Central memory CD4-positive, alpha-beta T cell (primary cell): ENCODE measurements at regions not wholly inside any gene's neighbourhood (a gene's known extent, or its start where the extent isn't known, plus 50 kb on each side); places are given as distances from the start of the nearest gene placed in this dataset.
"Not testable (repeated sequence)": the region's sequence is repeated elsewhere in the genome, so short reads cannot be mapped to it uniquely, and the experiment has no call there.

Source experiments
- DNase-seq: peaks from one replicate; pipeline ENCODE4 v3.0.0; 2022

DNA sequence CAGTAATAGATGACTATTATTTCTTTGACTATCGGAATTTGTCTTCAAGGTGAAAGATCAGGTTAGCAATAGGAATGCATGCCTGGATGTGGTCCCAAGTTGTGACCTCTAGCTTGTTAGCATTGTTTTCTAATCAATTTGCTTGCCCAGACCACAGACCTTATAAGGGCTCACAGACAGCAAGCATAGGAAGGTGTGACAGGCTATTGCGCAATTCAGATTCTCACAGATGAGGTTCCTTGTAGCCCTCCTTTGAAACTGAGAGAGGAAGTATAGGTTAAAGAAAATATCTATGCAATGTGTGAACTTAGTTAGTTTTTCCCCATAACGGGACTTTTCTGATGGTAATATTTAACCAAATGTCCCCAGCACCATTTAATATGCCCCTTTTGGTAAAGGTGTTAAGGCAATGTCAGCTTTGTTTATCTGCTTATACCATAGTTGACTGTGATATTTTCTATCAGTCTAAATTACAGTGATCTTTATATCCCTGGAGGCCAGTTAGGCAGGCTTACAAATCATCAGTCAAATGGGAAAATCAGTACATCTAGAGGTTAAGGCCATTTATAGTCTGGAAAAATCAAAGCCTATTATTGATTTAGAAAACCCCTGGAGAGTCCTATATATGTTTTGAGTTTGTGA lies 168.1 kb upstream of the MBNL1 start:
- no peak for DNase-seq

DNA sequence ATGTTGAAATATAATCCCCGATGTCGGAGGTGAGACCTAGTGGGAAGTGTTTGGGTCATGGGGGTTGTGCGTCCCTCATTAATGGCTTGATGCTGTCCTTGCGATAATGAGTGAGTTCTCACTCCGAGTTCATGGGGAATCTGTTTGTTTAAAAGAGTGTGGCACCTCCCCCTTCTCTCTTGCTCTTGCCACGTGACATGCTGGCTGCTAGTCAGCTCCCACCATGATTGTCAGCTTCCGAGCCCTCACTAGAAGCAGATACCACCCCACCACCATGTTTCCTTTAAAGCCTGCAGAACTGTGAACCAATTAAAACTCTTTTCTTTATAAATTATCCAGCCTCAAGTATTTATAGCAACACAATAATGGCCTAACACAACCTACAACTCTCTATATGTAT lies 166.3 kb upstream of the MBNL1 start:
- DNase-seq = no peak

DNA sequence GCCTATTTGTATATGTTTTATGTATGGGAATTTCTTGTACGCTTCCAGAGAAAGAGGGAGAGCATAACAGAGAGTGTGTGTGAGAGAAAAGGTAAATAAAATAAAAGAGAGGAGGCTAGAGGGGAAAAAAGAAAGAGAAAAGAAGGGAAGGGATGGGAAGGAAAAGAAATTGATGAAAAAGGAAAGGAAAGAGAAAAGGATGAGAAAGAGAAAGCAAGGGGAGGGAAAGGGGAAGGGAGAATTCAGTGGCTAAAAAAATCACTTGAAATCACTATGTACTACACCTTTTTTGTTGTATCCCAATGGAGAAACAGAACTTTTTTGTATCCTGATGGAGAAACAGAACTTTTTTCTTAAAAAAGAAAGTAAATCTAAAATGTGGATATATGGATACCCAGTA lies 165.5 kb upstream of the MBNL1 start:
- DNase-seq = no peak

GRCh38 chr3:152104847-152105415 lies 163.8 kb upstream of the MBNL1 start:
- DNase-seq = no peak

GRCh38 chr3:152105446-152105845 lies 163.3 kb upstream of the MBNL1 start:
- DNase-seq = no peak

GRCh38 chr3:152109038-152109437 lies 159.7 kb upstream of the MBNL1 start:
- no peak for DNase-seq

GRCh38 chr3:152113413-152113812 lies 155.3 kb upstream of the MBNL1 start:
- DNase-seq = no peak

DNA sequence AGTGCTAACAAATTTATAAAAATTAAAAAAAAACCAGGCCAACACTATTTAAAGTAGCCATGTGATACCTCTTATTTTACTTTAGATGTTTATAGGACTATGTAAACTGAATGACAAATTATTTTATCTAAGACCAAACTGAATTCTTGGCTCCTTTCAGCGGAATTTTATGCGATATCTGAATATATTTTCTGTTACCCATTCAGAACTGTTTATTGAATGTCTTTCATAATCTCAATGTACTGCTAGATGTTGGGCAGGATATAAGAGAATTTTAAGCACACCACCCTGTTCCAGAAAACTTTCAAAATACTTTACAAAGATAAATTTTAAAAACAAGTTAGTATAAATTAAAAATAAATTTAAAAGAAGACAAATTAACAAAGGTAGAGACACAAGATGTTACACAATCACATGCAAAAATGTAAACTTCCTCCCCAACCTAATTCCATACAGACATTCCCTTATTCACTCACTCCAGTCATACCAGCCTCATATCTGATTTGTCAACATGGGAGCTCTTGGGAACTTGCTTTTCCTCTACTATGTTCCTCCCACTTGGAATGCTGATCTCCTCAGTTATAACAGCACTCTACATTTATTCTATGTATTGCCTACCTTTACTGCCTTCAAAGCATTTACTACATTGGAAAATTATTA lies 154.6 kb upstream of the MBNL1 start:
- DNase-seq = no peak

GRCh38 chr3:152120601-152121269 lies 148.0 kb upstream of the MBNL1 start:
- DNase-seq = no peak

DNA sequence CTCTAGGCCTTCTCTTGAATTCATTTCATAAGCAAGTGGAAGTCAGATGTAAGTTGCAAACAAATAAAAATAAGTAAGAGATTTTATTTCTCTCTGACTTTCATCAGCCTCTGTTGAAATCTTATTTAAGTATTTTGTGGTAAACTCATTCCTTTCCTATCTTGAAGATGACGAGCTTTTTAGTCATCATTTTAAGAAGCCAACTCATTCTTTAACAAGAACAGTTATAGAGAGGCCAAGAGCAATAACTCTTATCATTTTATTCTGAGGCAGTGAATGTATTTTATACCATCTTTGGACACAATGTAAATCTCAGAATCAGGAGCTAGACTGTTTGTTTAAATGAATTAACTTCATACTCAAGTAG lies 147.5 kb upstream of the MBNL1 start:
- DNase-seq = no peak

DNA sequence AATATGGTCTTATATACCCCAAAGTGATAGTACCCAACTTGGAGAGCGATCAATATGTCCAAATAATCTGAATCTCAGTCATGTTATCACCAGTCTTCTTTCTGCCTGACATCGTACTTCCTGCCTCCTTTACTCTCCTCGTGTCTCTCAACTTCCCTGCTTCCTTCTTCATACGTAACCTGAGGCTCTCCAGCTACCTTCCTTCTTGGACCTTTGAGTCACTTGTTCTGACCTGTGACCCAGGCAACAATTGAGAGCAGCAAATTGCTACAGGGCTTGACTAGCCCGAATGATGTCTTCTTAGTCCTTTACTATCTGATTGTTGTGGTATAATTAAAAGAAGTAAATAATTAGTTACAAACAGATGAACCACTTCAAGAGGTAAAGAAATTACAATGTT lies 145.9 kb upstream of the MBNL1 start:
- no peak for DNase-seq

GRCh38 chr3:152123457-152123856 lies 145.3 kb upstream of the MBNL1 start:
- DNase-seq = no peak

DNA sequence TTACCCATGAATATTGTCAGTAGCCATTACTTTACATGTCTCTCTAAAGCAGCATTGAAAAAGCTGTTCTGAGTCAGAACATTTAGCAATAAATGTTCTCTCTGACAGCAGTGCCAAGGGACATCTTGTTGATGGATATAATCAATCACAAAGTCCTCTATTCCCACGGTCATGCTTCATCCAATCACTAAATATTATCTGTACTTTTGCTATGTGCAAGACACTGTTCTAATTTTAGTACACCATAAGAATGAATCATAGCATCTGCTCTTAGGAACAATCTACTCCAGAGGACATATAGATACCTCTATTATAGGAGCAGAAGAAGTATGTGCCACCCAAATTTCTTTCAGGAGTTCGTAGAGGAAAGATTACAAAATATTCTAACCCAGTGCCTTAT lies 142.5 kb upstream of the MBNL1 start:
- no peak for DNase-seq

GRCh38 chr3:152127058-152127457 lies 141.7 kb upstream of the MBNL1 start:
- no peak for DNase-seq

GRCh38 chr3:152128356-152128755 lies 140.4 kb upstream of the MBNL1 start:
- DNase-seq = no peak

- DNase-seq = no peak
Observed at GRCh38 chr3:152139651-152140050, 129.1 kb upstream of the MBNL1 start.

- no peak for DNase-seq
Observed at GRCh38 chr3:152146461-152146860, 122.3 kb upstream of the MBNL1 start.

DNA sequence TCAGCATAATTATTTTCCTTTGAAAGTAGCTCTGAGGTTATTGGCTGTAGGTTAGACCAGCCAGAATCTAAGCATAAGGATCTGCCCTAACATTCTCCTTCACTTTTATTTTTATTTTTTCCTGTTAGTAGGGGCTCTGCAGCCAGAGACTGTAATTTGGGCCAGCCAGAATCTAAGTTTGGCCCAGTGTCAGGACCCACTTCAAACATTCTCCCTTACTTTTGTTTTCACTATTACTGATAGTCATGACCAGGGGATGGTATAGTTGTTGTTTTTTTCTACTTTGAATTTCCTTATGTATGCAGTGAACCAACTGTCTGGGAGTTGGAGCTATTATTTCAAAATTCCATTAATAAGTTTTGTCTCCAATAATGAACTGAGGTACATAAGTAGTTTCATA lies 121.0 kb upstream of the MBNL1 start:
- DNase-seq = no peak

DNA sequence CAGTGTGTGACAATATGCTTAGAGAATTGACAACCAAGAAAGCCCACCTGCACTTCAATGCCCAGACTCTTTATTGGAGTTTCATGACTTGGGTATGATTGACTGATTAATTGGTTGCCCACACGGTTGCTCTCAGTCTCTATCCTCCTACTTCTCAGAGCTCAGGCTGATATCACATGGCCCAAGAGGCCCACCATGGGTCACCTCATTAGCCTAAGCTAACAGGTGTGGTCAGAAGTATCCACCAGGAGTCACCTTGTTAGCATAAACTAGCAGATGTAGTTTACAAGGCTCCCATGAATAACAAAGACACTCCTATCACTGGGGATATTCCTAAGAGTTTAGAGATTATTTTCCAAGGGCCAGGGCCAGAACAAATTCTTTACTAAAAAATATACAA lies 120.2 kb upstream of the MBNL1 start:
- DNase-seq = no peak

- no peak for DNase-seq
Observed at GRCh38 chr3:152149832-152150231, 118.9 kb upstream of the MBNL1 start.

DNA sequence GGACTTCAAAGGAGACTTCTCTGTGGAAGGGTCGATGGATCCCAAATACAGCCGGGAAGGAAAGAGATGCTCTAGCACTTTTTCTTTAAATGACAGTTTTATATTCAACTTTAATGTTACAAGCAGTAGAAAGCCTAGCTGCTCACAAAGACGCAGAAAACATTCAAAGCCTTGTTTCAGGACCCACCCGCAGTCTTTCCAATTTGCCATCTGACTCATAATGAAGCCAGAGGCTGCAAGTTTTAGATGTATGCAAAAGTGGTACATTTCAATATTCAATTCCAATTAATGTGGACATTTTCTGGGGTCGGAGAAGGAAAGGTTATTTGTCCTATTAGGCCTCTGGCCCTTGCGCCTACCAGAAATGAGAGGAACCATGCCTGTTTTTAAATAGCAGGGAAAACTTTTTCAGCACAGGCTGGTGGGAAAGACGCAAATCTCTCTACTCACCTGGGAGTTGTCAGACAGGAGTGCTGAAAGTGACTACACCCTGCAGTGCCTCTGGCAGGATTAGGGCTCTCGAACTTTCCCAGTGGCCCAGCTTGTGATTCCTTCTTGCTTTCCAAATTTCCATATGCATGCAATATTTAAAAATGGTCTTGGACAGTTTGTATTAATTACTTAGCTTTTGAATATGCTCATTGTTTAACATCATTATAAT lies 117.4 kb upstream of the MBNL1 start:
- no peak for DNase-seq

DNA sequence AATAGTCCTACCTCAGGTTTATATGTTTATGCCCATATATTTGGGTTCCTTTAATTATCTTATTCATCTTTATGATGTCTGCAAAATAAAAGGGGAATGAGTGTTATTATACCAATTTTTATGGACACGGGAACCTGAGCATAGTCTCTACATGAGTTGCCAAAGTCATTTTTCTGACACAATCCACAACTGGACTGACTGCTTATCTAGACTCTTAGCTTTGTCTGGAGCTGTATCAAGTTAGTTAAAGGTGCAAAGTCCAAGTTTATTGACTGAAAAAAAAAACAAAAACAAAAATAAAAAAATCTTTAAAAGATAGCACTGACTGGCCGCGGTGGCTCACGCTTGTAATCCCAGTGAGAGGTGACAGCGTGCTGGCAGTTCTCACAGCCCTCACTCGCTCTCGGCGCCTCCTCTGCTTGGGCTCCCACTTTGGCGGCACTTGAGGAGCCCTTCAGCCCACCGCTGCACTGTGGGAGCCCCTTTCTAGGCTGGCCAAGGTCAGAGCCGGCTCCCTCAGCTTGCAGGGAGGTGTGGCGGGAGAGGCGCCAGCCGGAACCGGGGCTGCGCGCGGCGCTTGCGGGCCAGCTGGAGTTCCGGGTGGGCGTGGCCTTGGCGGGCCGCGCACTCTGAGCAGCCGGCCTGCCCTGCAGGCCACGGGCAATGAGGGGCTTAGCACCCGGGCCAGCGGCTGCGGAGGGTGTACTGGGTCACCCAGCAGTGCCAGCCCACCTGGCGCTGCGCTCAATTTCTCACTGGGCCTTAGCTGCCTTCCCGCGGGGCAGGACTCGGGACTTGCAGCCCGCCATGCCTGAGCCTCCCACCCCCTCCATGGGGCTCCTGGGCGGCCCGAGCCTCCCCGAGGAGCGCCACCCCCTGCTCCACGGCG lies 116.6 kb upstream of the MBNL1 start:
- DNase-seq = not testable (repeated sequence)
